Lung (tissue), 11 donors: ENCODE measurements at regions not wholly inside any gene's neighbourhood (a gene's known extent, or its start where the extent isn't known, plus 50 kb on each side); places are given as distances from the start of the nearest gene placed in this dataset.

ENCODE experiments used
- ATAC-seq: fragments of 200-7000 bp; cut with Tn5 transposase; one replicate; pipeline ENCODE4 v1.9.1; 2020; ENCODE audit warnings: moderate number of reproducible peaks; ENCODE audit not compliant: insufficient read depth, low FRiP score
- DNase-seq, 3 donors: peaks; one replicate each; pipeline ENCODE4 v3.0.0-alpha.2; 2013 to 2017
- H3K27ac ChIP-seq, 2 donors: one replicate each; pipeline ENCODE4 v1.5.1; 2013; ENCODE audit warnings: mild to moderate bottlenecking in 2 of 2, moderate library complexity in 2 of 2, control low read depth in 1 of 2, inconsistent platforms in 1 of 2, low read depth in 1 of 2, low read length in 1 of 2
- H3K27me3 ChIP-seq, 3 donors: one replicate each; pipeline ENCODE4 v1.5.1; 2013; ENCODE audit warnings: low read length in 2 of 3; ENCODE audit not compliant: control insufficient read depth in 3 of 3, insufficient read depth in 3 of 3
- H3K36me3 ChIP-seq, 4 donors: one replicate each; pipeline ENCODE4 v1.5.1; 2013; ENCODE audit warnings: low read length in 4 of 4, mild to moderate bottlenecking in 1 of 4, moderate library complexity in 1 of 4; ENCODE audit not compliant: control insufficient read depth in 4 of 4, insufficient read depth in 4 of 4
- H3K4me1 ChIP-seq, 5 donors: one replicate each; pipeline ENCODE4 v1.5.1; 2013; ENCODE audit warnings: low read length in 5 of 5, mild to moderate bottlenecking in 2 of 5, moderate library complexity in 1 of 5; ENCODE audit not compliant: control insufficient read depth in 5 of 5, insufficient read depth in 5 of 5
- H3K4me3 ChIP-seq: one replicate; pipeline ENCODE4 v1.5.1; 2013; ENCODE audit warnings: mild to moderate bottlenecking, control low read depth, moderate library complexity
- H3K9ac ChIP-seq, 2 donors: one replicate each; pipeline ENCODE4 v1.5.1; 2013; ENCODE audit warnings: low read length in 2 of 2, control low read depth in 1 of 2; ENCODE audit not compliant: insufficient read depth in 1 of 2
- H3K9me3 ChIP-seq, 4 donors: one replicate each; pipeline ENCODE4 v1.5.1; 2013; ENCODE audit warnings: low read length in 3 of 4, mild to moderate bottlenecking in 1 of 4, moderate library complexity in 1 of 4; ENCODE audit not compliant: control insufficient read depth in 4 of 4, insufficient read depth in 3 of 4
- CTCF ChIP-seq: IDR thresholded peaks from 2 replicates; pipeline ENCODE4 v1.5.1; 2012; ENCODE audit warnings: mild to moderate bottlenecking; ENCODE audit errors: control extremely low read depth, extremely low read depth
- WGBS, 2 donors: extraction: QIAGEN DNeasy Blood & Tissue Kit; methylation state at CpG; one replicate each; pipeline ENCODE4 v1.1.7; 2013; 5-methylcytosine and 5-hydroxymethylcytosine counted together
- donor health status: control.
- donor health status: control.
- donor health status: Bipolar disorder and iron deficiency.
- donor health status: healthy.
- donor health status: DM: yes; HTN: yes; CAD: no.

- no peak overlapping the region for H3K27ac ChIP-seq
- no peak for ATAC-seq
These were observed 2160.4 kb downstream of the MAT2B start for GRCh38 chr5:165665735-165666400.

GRCh38 chr5:165673499-165673898 lies 2168.1 kb downstream of the MAT2B start:
- ATAC-seq (no peak), DNase-seq (peak in 1 of 3 donors; percentile 1)
- no peaks in the 10 kb centered on the region for H3K4me1 ChIP-seq
- H3K9me3 ChIP-seq: peaks cover 0 to 3% (median 0%) of the 10 kb centered on the region in 4 donors
- H3K9ac ChIP-seq: no peak overlapping the region
- H3K36me3 ChIP-seq: no peaks in the 10 kb centered on the region
- H3K27ac ChIP-seq: no peak overlapping the region
- no peak for TF ChIP-seq CTCF
- H3K4me3 ChIP-seq: no peak overlapping the region
- no peaks in the 10 kb centered on the region for H3K27me3 ChIP-seq

More at GRCh38 chr5:165665735-165666400, 2160.4 kb downstream of the MAT2B start:
- no peak overlapping the region for H3K4me3 ChIP-seq
- TF ChIP-seq CTCF: no peak
- no peak for DNase-seq
- no peaks in the 10 kb centered on the region for H3K9me3 ChIP-seq
- WGBS, 2 donors: 75 to 85% methylated on average over 3 of the region's 3 CpGs
- H3K9ac ChIP-seq: no peak overlapping the region
- no peaks in the 10 kb centered on the region for H3K27me3 ChIP-seq
- no peaks in the 10 kb centered on the region for H3K4me1 ChIP-seq
- H3K36me3 ChIP-seq: no peaks in the 10 kb centered on the region

- DNase-seq (no peak), ATAC-seq (no peak)
- H3K9me3 ChIP-seq: peaks cover 0 to 2% (median 0%) of the 10 kb centered on the region in 4 donors
- H3K27me3 ChIP-seq: no peaks in the 10 kb centered on the region
- no peaks in the 10 kb centered on the region for H3K4me1 ChIP-seq
- H3K9ac ChIP-seq: no peak overlapping the region
- no peak overlapping the region for H3K27ac ChIP-seq
- H3K36me3 ChIP-seq: no peaks in the 10 kb centered on the region
- no peak overlapping the region for H3K4me3 ChIP-seq
- 87 to 91% methylated on average over 1 of the region's 1 CpG for WGBS, 2 donors
- no peak for TF ChIP-seq CTCF
These were observed 2190.4 kb downstream of the MAT2B start for GRCh38 chr5:165695796-165696195.

- WGBS, 2 donors: 89 to 100% methylated on average over 1 of the region's 1 CpG
- Histone ChIP-seq H3K4me3 (no peak overlapping the region), H3K9me3 (peaks cover 0 to 4% (median 0%) of the 10 kb centered on the region in 4 donors), H3K36me3 (no peaks in the 10 kb centered on the region), H3K27ac (no peak overlapping the region), H3K27me3 (no peaks in the 10 kb centered on the region), H3K4me1 (no peaks in the 10 kb centered on the region), H3K9ac (no peak overlapping the region)
- no peak for TF ChIP-seq CTCF
- DNase-seq: no peak
- no peak for ATAC-seq
These were observed 2200.5 kb downstream of the MAT2B start for GRCh38 chr5:165705960-165706359.
